Liver (tissue), 2 donors: ENCODE measurements at regions not wholly inside any gene's neighbourhood (a gene's known extent, or its start where the extent isn't known, plus 50 kb on each side); places are given as distances from the start of the nearest gene placed in this dataset.

Experiments used
- TF ChIP-seq, protein P1 (sequence below): fragments of 150-350 bp; IDR thresholded peaks from 2 replicates; pipeline ENCODE4 v1.5.1; 2017; ENCODE audit warnings: improper control_type of control experiment, low read depth, low read length; ENCODE audit not compliant: missing input control
- TF ChIP-seq, protein P2 (sequence below): IDR thresholded peaks from 2 replicates; pipeline ENCODE4 v1.6.1; 2016; ENCODE audit warnings: antibody characterized with exemption
- donor health status: healthy.

DNA sequence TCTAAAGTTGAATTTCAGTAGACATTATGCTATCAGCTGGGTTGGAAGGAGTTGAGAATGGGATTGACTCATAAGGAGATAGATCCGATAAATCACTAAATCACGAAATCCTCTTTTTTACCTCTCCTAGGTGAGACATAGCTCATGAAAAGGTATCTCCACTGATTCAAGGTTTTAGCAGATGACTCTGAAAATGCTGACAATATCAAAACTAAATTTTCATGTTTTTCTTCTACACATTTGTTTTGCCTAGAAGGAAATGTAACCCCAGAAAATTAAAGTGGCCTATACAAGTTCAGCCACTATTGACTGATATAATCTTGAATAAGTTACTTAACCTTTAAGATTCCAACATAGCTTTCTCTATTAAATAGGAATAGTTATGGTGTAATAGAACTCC lies 82.2 kb upstream of the VWDE start:
- TF ChIP-seq, protein P1, sequence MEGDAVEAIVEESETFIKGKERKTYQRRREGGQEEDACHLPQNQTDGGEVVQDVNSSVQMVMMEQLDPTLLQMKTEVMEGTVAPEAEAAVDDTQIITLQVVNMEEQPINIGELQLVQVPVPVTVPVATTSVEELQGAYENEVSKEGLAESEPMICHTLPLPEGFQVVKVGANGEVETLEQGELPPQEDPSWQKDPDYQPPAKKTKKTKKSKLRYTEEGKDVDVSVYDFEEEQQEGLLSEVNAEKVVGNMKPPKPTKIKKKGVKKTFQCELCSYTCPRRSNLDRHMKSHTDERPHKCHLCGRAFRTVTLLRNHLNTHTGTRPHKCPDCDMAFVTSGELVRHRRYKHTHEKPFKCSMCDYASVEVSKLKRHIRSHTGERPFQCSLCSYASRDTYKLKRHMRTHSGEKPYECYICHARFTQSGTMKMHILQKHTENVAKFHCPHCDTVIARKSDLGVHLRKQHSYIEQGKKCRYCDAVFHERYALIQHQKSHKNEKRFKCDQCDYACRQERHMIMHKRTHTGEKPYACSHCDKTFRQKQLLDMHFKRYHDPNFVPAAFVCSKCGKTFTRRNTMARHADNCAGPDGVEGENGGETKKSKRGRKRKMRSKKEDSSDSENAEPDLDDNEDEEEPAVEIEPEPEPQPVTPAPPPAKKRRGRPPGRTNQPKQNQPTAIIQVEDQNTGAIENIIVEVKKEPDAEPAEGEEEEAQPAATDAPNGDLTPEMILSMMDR, result no peak
- TF ChIP-seq, protein P2, sequence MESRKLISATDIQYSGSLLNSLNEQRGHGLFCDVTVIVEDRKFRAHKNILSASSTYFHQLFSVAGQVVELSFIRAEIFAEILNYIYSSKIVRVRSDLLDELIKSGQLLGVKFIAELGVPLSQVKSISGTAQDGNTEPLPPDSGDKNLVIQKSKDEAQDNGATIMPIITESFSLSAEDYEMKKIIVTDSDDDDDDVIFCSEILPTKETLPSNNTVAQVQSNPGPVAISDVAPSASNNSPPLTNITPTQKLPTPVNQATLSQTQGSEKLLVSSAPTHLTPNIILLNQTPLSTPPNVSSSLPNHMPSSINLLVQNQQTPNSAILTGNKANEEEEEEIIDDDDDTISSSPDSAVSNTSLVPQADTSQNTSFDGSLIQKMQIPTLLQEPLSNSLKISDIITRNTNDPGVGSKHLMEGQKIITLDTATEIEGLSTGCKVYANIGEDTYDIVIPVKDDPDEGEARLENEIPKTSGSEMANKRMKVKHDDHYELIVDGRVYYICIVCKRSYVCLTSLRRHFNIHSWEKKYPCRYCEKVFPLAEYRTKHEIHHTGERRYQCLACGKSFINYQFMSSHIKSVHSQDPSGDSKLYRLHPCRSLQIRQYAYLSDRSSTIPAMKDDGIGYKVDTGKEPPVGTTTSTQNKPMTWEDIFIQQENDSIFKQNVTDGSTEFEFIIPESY, result no peak
